Neuron (in vitro differentiated cells): ENCODE measurements at regions not wholly inside any gene's neighbourhood (a gene's known extent, or its start where the extent isn't known, plus 50 kb on each side); places are given as distances from the start of the nearest gene placed in this dataset.
A peak's percentile ranks its signal among the peaks of the same experiment; 100 is the strongest.

ENCODE experiments used
- H2AFZ ChIP-seq: one replicate; pipeline ENCODE4 v1.6.1; 2013; ENCODE audit warnings: low read depth, mild to moderate bottlenecking, inconsistent platforms, low read length, moderate library complexity
- H3K27me3 ChIP-seq: one replicate; pipeline ENCODE4 v1.6.1; 2013; ENCODE audit warnings: low read length; ENCODE audit not compliant: insufficient read depth
- H3K36me3 ChIP-seq: one replicate; pipeline ENCODE4 v1.6.1; 2013; ENCODE audit warnings: low read length; ENCODE audit not compliant: insufficient read depth
- H3K4me1 ChIP-seq: one replicate; pipeline ENCODE4 v1.6.1; 2013; ENCODE audit warnings: low read length; ENCODE audit not compliant: insufficient read depth
- H3K4me3 ChIP-seq: 2 replicates; pipeline ENCODE4 v1.5.1; 2013; ENCODE audit warnings: mild to moderate bottlenecking, low read length, moderate library complexity
- H3K9me3 ChIP-seq: one replicate; pipeline ENCODE4 v1.6.1; 2013; ENCODE audit warnings: low read length

GRCh38 chr4:28600958-28601357 lies 1740.3 kb downstream of the STIM2 start:
- no peaks in the 10 kb centered on the region for H3K27me3 ChIP-seq
- no peaks in the 10 kb centered on the region for H3K36me3 ChIP-seq
- H3K9me3 ChIP-seq: no peaks in the 10 kb centered on the region
- no peaks in the 10 kb centered on the region for H3K4me1 ChIP-seq
- H3K4me3 ChIP-seq: no peak overlapping the region
- H2AFZ ChIP-seq: no peak overlapping the region

DNA sequence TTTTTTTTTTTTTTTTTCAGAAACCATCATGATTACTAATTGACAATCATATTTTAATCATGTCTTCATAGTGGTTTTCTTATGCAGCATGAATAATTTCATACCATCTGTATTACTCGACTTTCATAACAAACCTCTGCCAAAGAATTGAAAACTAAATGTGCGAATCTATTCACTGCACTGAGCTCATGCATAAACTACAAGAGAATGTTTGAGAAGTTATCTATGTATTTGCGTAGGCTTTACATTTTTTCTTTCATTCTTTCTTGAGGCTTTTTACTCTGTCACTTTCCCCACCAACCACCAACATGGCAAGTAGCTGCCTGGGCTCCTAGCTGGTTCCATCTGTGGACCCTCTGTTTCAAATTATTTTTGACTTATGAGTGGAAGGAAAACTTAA lies 1761.0 kb downstream of the STIM2 start:
- Histone ChIP-seq H3K4me1 (no peaks in the 10 kb centered on the region), H2AFZ (no peak overlapping the region), H3K27me3 (no peaks in the 10 kb centered on the region), H3K4me3 (no peak overlapping the region), H3K36me3 (no peaks in the 10 kb centered on the region), H3K9me3 (no peaks in the 10 kb centered on the region)

DNA sequence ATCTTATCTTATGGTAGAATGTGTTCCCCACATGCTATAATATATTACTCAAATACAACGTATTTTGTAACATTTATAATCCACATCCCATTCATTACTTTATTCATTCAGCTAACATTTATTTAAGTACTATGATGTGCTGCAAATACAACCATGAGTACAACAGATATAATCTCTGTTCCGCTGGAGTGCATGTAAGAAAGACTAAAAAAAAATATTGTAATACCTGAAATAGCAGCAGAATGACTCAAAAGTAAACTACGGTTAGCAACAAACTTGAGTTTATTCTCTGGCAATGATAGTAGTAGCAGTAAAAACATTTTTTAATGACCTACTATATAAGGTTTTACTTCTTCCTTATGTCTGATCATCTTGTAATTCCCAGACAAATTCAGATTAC lies 1776.3 kb downstream of the STIM2 start:
- Histone ChIP-seq H3K27me3 (no peaks in the 10 kb centered on the region), H3K9me3 (no peaks in the 10 kb centered on the region), H3K4me3 (no peak overlapping the region)

GRCh38 chr4:28639747-28640146 lies 1779.1 kb downstream of the STIM2 start:
- Histone ChIP-seq H3K36me3 (no peaks in the 10 kb centered on the region), H3K4me3 (no peak overlapping the region), H3K4me1 (no peaks in the 10 kb centered on the region), H3K9me3 (no peaks in the 10 kb centered on the region), H2AFZ (peak overlapping the region; percentile 46), H3K27me3 (no peaks in the 10 kb centered on the region)

More for the DNA sequence above, 1776.3 kb downstream of the STIM2 start:
- Histone ChIP-seq H3K36me3 (no peaks in the 10 kb centered on the region), H2AFZ (no peak overlapping the region), H3K4me1 (no peaks in the 10 kb centered on the region)

DNA sequence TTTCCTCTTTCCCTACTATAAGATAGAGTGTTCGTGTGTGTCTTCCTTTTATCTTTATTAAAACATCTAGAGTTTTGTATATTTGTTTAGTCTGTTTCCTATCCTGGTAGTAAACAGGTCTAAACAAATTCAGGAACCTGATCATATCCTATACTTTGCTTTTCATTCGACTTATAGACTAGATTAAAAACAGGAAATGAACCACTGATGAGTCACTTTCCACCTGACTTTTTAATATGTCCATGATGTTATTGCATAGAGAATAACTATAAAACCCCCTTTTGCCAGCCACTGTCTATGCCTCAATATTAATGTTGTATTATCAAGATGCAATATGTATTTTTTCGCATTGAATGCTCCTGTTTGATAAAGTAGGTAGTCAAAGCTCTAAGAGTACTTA lies 1794.0 kb downstream of the STIM2 start:
- Histone ChIP-seq H2AFZ (no peak overlapping the region), H3K36me3 (no peaks in the 10 kb centered on the region), H3K4me1 (no peaks in the 10 kb centered on the region), H3K4me3 (no peak overlapping the region), H3K27me3 (no peaks in the 10 kb centered on the region), H3K9me3 (no peaks in the 10 kb centered on the region)

- Histone ChIP-seq H3K9me3 (no peaks in the 10 kb centered on the region), H3K36me3 (no peaks in the 10 kb centered on the region), H3K4me1 (no peaks in the 10 kb centered on the region), H2AFZ (no peak overlapping the region), H3K4me3 (no peak overlapping the region), H3K27me3 (no peaks in the 10 kb centered on the region)
These were observed 1804.7 kb downstream of the STIM2 start for GRCh38 chr4:28665306-28665705.

DNA sequence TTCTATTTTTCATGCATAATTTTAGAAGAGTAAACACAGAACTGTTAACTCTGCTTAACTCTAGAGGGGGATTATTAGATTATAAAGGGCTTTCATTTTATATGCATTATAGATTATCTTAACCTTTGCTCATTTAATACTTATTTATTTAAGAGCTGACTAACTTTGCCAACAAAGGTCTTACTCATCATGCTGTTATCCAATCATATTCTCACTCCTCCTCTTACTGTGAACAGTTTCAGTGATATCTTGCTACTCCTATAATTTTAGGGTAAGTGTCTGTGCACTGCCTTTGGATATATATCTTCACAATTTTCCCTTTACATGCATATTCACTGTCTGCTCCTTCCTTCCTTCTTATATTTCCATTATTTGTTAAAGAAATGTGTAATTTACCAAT lies 1814.9 kb downstream of the STIM2 start:
- Histone ChIP-seq H3K4me1 (no peaks in the 10 kb centered on the region), H3K36me3 (no peaks in the 10 kb centered on the region), H3K27me3 (no peaks in the 10 kb centered on the region), H2AFZ (no peak overlapping the region), H3K4me3 (no peak overlapping the region), H3K9me3 (no peaks in the 10 kb centered on the region)

DNA sequence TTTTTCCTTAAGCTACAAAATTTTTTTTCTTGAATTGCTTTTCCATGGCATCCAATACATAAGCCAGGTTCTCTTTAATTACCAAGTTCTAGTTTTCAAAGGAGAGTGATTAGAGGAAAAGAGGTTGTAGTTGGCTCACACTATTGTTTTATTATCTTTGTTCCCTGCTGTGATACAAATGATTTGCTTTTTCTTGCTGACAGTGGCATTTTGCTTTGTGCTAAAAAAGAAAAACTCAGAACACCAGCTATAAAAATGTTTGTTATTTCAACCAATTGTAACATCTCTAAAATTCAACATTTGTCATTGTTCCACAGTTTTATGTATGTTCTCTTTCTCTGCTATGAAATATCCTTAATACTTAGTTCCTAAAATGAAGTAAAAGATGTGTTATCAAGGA lies 1817.2 kb downstream of the STIM2 start:
- no peaks in the 10 kb centered on the region for H3K9me3 ChIP-seq
- peaks cover 3% of the 10 kb centered on the region for H3K4me1 ChIP-seq
- no peaks in the 10 kb centered on the region for H3K27me3 ChIP-seq
- H3K4me3 ChIP-seq: no peak overlapping the region
- no peak overlapping the region for H2AFZ ChIP-seq
- H3K36me3 ChIP-seq: no peaks in the 10 kb centered on the region

- Histone ChIP-seq H2AFZ (no peak overlapping the region), H3K27me3 (no peaks in the 10 kb centered on the region), H3K4me1 (peaks cover 7% of the 10 kb centered on the region), H3K36me3 (no peaks in the 10 kb centered on the region), H3K4me3 (no peak overlapping the region), H3K9me3 (no peaks in the 10 kb centered on the region)
These were observed 1822.2 kb downstream of the STIM2 start for GRCh38 chr4:28682847-28683246.

DNA sequence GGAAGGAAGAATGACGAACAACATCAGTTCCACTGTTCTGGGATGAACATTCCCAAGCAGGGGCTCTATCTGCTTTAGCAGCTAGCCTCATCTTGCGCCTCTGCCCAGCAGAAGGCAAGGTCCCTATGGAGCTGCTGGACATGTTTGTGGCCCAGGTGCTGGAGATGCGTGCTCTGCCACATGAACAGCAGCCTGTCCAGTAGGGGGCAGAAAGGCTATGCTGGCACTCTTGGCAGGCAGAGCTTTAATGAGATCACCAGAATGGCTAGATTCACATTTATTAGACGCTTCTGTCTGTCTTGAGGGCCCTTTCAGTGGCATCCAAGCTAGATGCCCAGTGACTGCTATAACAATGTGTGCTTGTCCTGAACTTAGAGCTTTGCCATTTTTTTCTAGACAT lies 1826.0 kb downstream of the STIM2 start:
- H3K4me1 ChIP-seq: peaks cover 7% of the 10 kb centered on the region

DNA sequence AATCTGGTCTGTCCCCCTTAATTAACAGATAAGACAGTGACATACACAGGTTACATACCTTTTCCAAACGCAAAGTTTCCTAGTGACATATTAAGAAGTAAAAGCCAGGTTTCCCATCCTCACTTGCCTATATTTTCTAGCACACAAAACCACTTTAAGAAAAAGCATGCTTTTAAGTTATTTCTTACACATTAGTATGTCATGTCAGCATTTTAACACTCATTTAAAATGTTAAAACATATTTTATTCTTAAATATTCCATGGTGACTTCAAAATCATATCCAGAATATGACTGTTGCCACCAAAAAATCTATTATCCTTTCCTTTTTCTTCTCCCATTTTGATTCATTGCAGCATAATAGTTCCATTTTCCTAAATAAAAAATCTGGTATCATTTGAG lies 1830.2 kb downstream of the STIM2 start:
- no peak overlapping the region for H2AFZ ChIP-seq
- H3K4me1 ChIP-seq: no peaks in the 10 kb centered on the region
- H3K9me3 ChIP-seq: no peaks in the 10 kb centered on the region
- no peaks in the 10 kb centered on the region for H3K27me3 ChIP-seq
- H3K36me3 ChIP-seq: no peaks in the 10 kb centered on the region
- H3K4me3 ChIP-seq: no peak overlapping the region

More for the DNA sequence above, 1826.0 kb downstream of the STIM2 start:
- Histone ChIP-seq H2AFZ (no peak overlapping the region), H3K9me3 (no peaks in the 10 kb centered on the region), H3K36me3 (no peaks in the 10 kb centered on the region), H3K4me3 (no peak overlapping the region), H3K27me3 (no peaks in the 10 kb centered on the region)

DNA sequence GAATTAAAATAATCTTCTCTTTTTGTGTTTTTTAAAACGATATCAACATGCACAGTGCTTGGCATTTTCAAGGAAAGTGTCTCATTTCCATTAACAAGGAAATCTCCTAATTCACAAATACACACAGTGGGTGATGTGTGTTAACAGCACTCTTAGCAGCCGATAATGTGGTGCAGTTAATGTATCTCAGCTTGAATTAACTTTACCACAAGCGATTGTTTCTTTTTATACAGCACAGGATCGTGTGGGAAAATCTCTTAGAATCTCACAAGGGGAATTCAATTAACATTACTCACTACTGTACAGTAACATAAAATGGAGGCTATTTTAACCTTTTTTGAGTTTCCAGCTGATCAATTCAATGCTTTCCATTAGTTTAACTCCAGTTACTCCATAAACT lies 1841.9 kb downstream of the STIM2 start:
- Histone ChIP-seq H3K4me3 (no peak overlapping the region), H3K4me1 (no peaks in the 10 kb centered on the region), H2AFZ (no peak overlapping the region), H3K36me3 (no peaks in the 10 kb centered on the region), H3K9me3 (no peaks in the 10 kb centered on the region), H3K27me3 (no peaks in the 10 kb centered on the region)

GRCh38 chr4:28709891-28710290 lies 1849.2 kb downstream of the STIM2 start:
- H3K4me1 ChIP-seq: peaks cover 10% of the 10 kb centered on the region
- no peaks in the 10 kb centered on the region for H3K9me3 ChIP-seq
- no peaks in the 10 kb centered on the region for H3K36me3 ChIP-seq
- peak overlapping the region; percentile 19 for H2AFZ ChIP-seq
- no peak overlapping the region for H3K4me3 ChIP-seq
- H3K27me3 ChIP-seq: no peaks in the 10 kb centered on the region

DNA sequence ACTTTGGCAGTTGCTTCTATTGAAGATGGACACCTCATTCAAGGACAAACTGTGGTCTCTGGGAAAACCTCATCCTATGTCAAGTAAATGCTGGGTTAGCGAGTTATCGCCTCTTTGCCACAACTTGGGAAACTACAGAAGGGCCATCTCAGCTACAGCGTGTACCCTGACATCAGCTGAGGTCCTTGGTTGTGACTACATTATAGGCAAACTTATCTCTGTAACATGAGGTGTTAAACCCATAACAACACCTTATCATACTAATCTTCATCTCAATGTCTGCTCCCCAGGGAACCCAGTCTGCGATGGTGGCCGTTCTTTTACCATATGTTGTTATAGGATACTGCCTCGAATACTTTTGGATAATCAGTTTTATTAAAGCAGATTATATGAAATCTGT lies 1862.7 kb downstream of the STIM2 start:
- Histone ChIP-seq H3K36me3 (no peaks in the 10 kb centered on the region), H2AFZ (no peak overlapping the region), H3K27me3 (no peaks in the 10 kb centered on the region), H3K9me3 (no peaks in the 10 kb centered on the region), H3K4me1 (no peaks in the 10 kb centered on the region), H3K4me3 (no peak overlapping the region)
